HK-2 (cell line): ENCODE measurements at regions not wholly inside any gene's neighbourhood (a gene's known extent, or its start where the extent isn't known, plus 50 kb on each side); places are given as distances from the start of the nearest gene placed in this dataset.
A peak's percentile ranks its signal among the peaks of the same experiment; 100 is the strongest.
"Not testable (repeated sequence)": the region's sequence is repeated elsewhere in the genome, so short reads cannot be mapped to it uniquely, and the experiment has no call there.

ENCODE experiments used
- DNase-seq: peaks from one replicate; pipeline ENCODE4 v3.0.0-alpha.2; 2018; ENCODE audit not compliant: unreplicated experiment

- no peak for DNase-seq
Measured at GRCh38 chr20:40930561-40930960, 98.1 kb upstream of the TOP1 start.

- no peak for DNase-seq
Measured at GRCh38 chr20:40931410-40932044, 97.1 kb upstream of the TOP1 start.

- no peak for DNase-seq
Measured at GRCh38 chr20:40932436-40932835, 96.2 kb upstream of the TOP1 start.

- no peak for DNase-seq
Measured at GRCh38 chr20:40933758-40934157, 94.9 kb upstream of the TOP1 start.

GRCh38 chr20:40938020-40938419 is 90.6 kb upstream of the TOP1 start:
- no peak for DNase-seq

GRCh38 chr20:40939667-40940066 is 89.0 kb upstream of the TOP1 start:
- DNase-seq: no peak

GRCh38 chr20:40941133-40941610 is 87.5 kb upstream of the TOP1 start:
- no peak for DNase-seq

- DNase-seq: no peak
Measured at GRCh38 chr20:40942006-40942405, 86.6 kb upstream of the TOP1 start.

- no peak for DNase-seq
Measured at GRCh38 chr20:40942775-40943174, 85.8 kb upstream of the TOP1 start.

GRCh38 chr20:40943591-40943990 is 85.0 kb upstream of the TOP1 start:
- DNase-seq: no peak

GRCh38 chr20:40945189-40945588 is 83.4 kb upstream of the TOP1 start:
- DNase-seq: no peak

GRCh38 chr20:40945754-40946450 is 82.7 kb upstream of the TOP1 start:
- peak; percentile 25 for DNase-seq

GRCh38 chr20:40946451-40946850 is 82.2 kb upstream of the TOP1 start:
- DNase-seq: no peak

- no peak for DNase-seq
Measured at GRCh38 chr20:40948465-40949267, 80.0 kb upstream of the TOP1 start.

GRCh38 chr20:40949346-40949745 is 79.3 kb upstream of the TOP1 start:
- DNase-seq: no peak

- DNase-seq: no peak
Measured at GRCh38 chr20:40952136-40952535, 76.5 kb upstream of the TOP1 start.

- no peak for DNase-seq
Measured at GRCh38 chr20:40953416-40953815, 75.2 kb upstream of the TOP1 start.

GRCh38 chr20:40953856-40954255 is 74.8 kb upstream of the TOP1 start:
- DNase-seq: no peak

GRCh38 chr20:40954521-40955165 is 74.0 kb upstream of the TOP1 start:
- DNase-seq: no peak

GRCh38 chr20:40955326-40955725 is 73.3 kb upstream of the TOP1 start:
- DNase-seq: no peak

GRCh38 chr20:40955826-40956225 is 72.8 kb upstream of the TOP1 start:
- DNase-seq: not testable (repeated sequence)
